GM21786 (cell line): ENCODE measurements at regions not wholly inside any gene's neighbourhood (a gene's known extent, or its start where the extent isn't known, plus 50 kb on each side); places are given as distances from the start of the nearest gene placed in this dataset.
"Not testable (repeated sequence)": the region's sequence is repeated elsewhere in the genome, so short reads cannot be mapped to it uniquely, and the experiment has no call there.

Source experiments
- ATAC-seq: cut with Tn5 transposase; IDR thresholded peaks from one replicate; pipeline ENCODE4 v1.9.1; 2021; ENCODE audit not compliant: unreplicated experiment

GRCh38 chrX:39676434-39676833 lies 421.3 kb downstream of the BCOR start:
- no peak for ATAC-seq

DNA sequence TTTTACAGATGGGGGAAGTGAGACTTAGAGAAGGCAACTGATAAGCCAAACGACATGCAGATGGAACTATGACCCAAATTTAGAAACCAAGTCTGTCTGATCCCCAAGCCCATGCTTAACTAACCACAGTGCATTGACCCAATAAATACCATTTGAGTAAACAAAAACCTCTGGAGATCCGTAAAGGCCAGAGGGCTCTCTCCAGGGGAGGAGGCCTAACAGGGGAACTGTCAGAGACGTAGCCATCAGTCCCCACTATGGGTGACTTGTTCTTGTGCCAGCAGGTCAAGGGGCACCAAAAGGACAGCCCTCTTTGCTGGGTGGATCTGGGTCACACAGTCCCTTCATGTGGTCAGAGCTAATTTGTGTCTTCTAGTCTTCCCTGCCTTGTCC lies 420.2 kb downstream of the BCOR start:
- ATAC-seq, result no peak

- ATAC-seq, result no peak
These were observed 419.6 kb downstream of the BCOR start for GRCh38 chrX:39677978-39678791.

- no peak for ATAC-seq
These were observed 418.8 kb downstream of the BCOR start for GRCh38 chrX:39678914-39679313.

GRCh38 chrX:39679497-39680157 lies 418.1 kb downstream of the BCOR start:
- ATAC-seq, result no peak

- no peak for ATAC-seq
These were observed 415.9 kb downstream of the BCOR start for GRCh38 chrX:39681885-39682284.

GRCh38 chrX:39682778-39683177 lies 415.0 kb downstream of the BCOR start:
- no peak for ATAC-seq

DNA sequence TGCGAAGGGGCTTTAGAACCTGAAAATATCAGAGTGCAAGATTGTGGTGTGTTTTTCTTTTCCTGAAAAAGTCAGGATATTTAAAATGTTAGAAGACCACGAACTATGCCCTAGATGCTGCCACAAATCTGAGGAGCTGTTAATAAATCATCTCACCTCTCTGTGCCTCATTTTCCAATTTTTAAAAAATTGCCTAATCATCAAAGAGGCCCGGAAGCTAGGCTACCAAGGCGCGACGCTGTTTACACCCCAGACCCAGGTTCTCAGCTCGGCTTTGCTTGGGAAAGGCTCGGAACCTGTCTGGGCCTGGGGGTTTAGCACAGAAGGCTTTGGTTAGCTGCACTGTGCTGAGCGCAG lies 409.6 kb downstream of the BCOR start:
- no peak for ATAC-seq

GRCh38 chrX:39688576-39689375 lies 409.0 kb downstream of the BCOR start:
- ATAC-seq, result no peak

- ATAC-seq, result no peak
These were observed 408.2 kb downstream of the BCOR start for GRCh38 chrX:39689376-39690104.

DNA sequence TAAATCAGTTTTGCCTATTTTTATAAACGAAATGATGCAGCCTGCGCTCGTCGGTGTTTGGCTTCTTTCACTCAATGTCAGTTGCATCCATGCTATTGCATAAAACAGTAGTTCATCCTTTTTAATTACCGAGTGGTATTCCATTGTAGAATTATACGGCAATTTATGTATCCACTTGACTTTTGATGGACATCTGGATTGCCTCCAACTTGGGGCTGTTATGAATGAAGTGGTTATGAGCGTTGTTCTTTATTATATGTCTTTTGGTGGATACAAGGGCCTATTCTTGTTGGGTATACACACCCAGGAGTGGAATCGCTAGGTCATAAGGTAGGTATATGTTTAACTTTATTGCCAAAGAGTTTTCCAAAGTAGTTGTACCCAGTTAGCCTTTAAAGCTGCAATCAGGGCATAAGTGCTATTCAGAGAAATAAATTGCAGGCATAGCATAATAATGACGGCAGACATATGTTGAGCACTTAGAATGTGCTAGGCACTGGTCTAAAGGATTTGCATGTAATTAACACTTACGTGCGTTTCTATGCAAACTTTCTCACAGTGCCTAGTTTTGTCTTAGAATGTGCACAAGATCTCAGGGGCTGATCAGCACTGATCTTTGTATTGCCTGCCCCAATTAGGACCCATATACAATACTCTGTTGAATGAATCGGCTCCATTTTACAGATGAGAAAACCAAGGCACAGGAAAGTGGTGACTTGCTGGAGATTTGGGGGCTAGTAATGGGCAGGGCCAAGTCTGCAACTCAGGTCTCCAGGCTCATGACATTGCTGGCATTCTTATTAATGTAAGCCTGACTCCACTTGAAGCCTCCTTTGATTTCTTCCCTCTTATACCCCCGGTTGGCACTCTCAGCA lies 407.0 kb downstream of the BCOR start:
- no peak for ATAC-seq

DNA sequence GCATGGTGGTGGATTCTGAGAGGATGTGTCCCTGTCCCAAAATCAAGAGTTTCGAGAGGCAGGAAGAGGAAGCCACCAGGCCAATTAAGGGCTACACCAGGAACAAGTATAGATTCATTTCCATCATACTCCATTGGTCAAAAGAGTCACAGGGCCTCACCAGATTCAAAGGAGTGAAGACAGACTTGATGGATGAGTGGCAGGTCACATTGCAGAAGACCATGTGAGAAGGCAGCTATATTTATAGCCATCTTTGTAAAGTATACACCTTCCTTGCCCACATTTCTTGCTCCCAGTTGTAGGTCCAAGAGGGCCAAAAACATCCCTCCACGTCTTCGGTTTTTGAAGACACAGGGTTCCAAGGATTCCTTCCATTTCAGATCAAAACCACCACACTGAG lies 406.0 kb downstream of the BCOR start:
- no peak for ATAC-seq

- no peak for ATAC-seq
These were observed 405.0 kb downstream of the BCOR start for GRCh38 chrX:39692796-39693195.

DNA sequence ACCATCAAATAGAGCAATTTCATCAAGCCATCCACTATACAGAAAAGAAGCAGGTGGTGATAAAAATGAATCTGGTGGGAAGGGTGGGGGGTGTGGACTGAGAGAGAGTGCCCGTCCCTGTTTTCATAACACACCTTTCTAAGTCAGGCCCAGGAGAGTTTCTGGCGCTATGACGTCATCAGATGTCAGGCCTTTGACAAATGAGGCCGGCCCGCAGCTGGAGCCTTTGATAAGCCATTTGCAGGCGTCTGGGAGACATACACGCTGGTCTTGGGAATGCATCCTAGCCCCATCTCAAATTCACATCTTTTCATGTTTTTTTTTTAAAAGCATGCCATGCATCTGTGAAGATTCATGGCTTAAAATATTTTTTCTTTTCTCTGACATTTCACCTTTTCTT lies 404.5 kb downstream of the BCOR start:
- no peak for ATAC-seq

DNA sequence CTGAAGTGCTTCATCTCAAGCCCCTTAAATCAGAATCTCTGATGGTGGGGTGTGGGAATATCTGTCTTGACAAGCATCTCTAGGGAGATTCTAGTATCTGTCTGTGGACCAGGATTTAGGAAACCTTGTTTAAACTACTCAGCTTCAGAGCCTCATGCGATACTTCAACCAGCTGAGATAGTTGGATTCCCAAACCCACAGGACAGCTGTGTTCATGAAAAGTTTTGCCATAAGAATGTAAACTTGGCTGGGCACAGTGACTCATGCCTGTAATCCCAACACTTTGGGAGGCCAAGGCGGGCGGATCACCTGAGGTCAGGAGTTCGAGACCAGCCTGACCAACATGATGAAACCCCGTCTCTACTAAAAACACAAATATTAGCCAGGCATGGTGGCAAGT lies 395.1 kb downstream of the BCOR start:
- ATAC-seq, result not testable (repeated sequence)

GRCh38 chrX:39703307-39703706 lies 394.5 kb downstream of the BCOR start:
- no peak for ATAC-seq

- no peak for ATAC-seq
These were observed 393.2 kb downstream of the BCOR start for GRCh38 chrX:39704590-39704989.

DNA sequence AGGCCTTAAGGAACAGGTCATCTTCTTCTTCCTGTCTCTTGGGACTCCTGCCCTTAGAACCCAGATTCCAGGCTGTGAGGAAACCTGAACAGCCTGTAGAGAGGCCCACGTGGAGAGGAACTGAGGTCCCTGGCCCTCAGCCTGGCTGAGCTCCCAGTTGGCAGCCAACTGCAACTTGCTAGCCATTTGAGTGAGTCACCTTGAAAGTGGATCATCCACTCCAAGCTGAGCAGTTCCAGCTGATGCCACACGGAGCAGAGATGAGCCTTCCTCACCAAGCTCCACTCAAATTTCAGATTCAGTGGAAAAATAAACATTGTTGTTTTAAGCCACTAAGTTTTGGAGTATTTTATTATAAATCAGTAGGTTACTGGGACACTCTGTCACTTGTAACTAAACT lies 392.5 kb downstream of the BCOR start:
- ATAC-seq, result no peak

DNA sequence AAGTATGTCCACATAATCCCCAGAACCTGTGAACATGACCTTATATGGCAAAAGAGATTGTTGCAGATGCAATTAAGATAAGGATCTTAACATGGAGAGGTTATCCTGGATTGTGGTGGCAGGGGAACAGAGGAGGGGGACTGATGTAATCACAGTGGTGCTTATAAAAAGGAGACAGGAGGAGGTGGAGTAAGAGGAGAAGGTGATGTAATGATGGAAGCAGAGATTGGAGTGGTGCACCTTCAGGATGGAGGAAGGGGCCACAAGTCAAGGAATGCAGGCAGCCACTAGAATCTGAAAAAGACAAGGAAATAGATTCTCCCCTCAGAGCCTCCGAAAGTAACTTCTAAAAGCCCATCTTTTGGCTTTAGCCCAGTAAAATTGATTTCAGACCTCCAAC lies 388.4 kb downstream of the BCOR start:
- ATAC-seq, result no peak

DNA sequence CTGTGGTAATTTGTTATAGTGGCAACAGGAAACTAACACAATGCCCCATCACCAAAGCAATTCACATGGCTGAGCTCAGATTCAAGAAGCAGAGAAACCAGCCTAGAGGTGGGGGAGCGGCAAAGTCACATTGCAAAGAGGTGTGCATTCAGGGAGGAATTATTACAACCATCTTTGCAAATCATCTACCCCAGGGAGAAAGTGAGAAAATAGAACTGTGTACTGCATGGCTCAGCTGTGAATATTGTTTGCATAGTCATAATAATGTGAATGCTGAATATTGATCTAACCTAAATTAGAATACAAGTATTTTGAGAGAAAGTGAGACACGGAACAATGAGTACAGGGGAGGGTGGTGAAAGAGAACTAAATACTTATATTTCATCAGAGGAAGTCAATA lies 387.9 kb downstream of the BCOR start:
- ATAC-seq, result no peak
